ENCODE measurements at regions not wholly inside any gene's neighbourhood (a gene's known extent, or its start where the extent isn't known, plus 50 kb on each side); places are given as distances from the start of the nearest gene placed in this dataset.
A peak's percentile ranks its signal among the peaks of the same experiment; 100 is the strongest.

DNA sequence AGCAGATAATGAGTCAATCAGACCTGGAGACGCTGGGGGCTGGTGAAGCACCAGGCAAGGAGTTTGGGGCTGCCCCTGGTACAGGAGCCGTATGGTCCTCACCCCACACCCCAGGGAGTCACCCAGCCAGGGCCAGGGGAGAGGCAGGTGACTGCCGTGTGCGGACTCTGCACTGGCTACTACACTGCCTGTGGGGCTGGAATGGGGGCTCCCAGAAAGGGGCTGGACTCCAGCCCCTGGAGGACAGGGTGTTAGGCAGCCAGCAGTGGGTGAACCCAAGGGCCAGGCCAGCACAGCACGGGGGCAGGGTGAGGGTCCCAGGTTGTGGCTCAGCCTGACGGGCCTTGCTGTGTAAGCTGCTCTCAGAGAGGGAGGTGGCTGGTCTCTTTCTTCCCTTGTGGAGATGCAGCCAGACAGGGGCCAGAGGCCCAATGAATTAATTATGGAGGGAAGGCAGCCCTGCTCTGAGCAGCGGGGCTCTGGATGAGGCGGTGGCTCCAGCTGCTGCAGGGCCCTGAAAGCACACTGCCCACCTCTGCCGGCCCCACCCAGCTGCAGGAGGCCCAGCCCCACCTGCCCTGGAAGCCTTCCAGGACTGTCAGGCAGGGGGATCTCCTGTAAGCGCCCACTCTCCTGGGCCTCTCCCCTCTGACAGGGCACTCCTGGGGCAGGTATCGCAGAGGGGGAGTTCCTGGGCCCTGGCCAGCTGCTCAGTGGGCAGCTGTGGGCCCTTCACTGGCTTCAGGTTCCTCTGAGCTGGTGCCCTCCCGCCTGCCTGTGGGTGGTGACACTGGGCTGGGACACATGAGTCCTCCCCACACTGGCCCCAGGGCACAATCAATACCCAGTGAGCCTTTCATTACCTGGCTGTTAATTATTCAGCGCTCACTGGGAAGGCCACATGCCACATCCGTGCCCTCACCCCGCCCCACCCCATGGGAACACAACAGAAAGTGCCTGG, 142.5 kb upstream of the C14orf180 start:
- H3K79me2 ChIP-seq (ENCODE audit: insufficient read depth, low read length): no peaks in the 10 kb centered on the region
- TF ChIP-seq, protein P1, sequence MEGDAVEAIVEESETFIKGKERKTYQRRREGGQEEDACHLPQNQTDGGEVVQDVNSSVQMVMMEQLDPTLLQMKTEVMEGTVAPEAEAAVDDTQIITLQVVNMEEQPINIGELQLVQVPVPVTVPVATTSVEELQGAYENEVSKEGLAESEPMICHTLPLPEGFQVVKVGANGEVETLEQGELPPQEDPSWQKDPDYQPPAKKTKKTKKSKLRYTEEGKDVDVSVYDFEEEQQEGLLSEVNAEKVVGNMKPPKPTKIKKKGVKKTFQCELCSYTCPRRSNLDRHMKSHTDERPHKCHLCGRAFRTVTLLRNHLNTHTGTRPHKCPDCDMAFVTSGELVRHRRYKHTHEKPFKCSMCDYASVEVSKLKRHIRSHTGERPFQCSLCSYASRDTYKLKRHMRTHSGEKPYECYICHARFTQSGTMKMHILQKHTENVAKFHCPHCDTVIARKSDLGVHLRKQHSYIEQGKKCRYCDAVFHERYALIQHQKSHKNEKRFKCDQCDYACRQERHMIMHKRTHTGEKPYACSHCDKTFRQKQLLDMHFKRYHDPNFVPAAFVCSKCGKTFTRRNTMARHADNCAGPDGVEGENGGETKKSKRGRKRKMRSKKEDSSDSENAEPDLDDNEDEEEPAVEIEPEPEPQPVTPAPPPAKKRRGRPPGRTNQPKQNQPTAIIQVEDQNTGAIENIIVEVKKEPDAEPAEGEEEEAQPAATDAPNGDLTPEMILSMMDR (IDR thresholded peaks at IDR 0.05; ENCODE audit: extremely low read depth, low read depth, low read length): no peak
- no peaks in the 10 kb centered on the region for H3K27me3 ChIP-seq (ENCODE audit: insufficient read depth, low read length)
- no peaks in the 10 kb centered on the region for H3K9me3 ChIP-seq (ENCODE audit: low read depth, low read length)
- H3K4me2 ChIP-seq (ENCODE audit: insufficient read depth, low read length): peak overlapping the region; percentile 33
- H3K27ac ChIP-seq (ENCODE audit: low read depth, low read length): no peak overlapping the region
- no peaks in the 10 kb centered on the region for H3K36me3 ChIP-seq (ENCODE audit: insufficient read depth, low read length)
- H3K4me1 ChIP-seq (ENCODE audit: insufficient read depth, low read length): no peaks in the 10 kb centered on the region
- H3K4me3 ChIP-seq (ENCODE audit: insufficient read depth, low read length): no peak overlapping the region
- H2AFZ ChIP-seq (ENCODE audit: low read length): peak overlapping the region; percentile 67
- DNase-seq (ENCODE audit: insufficient read length, low spot score, missing footprints): peak; percentile 62
- H4K20me1 ChIP-seq (ENCODE audit: insufficient read depth, low read length): no peaks in the 10 kb centered on the region

DNA sequence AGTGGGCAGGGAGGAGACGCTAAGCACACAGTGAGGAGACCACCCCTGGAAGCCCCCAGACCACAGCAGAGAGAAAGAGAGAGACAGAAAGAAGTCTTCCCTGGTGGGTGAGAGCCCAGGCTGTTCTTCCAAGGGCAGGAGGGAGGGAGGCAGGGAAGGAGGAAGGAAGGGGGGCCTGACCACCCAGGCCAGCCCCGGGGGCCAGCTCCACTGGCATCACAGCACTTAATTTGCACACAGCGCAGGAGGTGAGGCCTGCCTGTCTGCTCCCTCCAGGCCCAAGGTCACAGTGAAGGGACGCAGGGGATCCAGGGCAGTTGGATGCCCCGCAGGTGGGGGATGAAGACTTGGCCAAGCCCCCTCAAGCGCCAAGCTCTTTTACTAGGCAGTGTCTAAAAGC, 141.9 kb upstream of the C14orf180 start:
- TF ChIP-seq, protein P1 (IDR thresholded peaks at IDR 0.05; ENCODE audit: extremely low read depth, low read depth, low read length): no peak
- H3K36me3 ChIP-seq (ENCODE audit: insufficient read depth, low read length): no peaks in the 10 kb centered on the region

DNA sequence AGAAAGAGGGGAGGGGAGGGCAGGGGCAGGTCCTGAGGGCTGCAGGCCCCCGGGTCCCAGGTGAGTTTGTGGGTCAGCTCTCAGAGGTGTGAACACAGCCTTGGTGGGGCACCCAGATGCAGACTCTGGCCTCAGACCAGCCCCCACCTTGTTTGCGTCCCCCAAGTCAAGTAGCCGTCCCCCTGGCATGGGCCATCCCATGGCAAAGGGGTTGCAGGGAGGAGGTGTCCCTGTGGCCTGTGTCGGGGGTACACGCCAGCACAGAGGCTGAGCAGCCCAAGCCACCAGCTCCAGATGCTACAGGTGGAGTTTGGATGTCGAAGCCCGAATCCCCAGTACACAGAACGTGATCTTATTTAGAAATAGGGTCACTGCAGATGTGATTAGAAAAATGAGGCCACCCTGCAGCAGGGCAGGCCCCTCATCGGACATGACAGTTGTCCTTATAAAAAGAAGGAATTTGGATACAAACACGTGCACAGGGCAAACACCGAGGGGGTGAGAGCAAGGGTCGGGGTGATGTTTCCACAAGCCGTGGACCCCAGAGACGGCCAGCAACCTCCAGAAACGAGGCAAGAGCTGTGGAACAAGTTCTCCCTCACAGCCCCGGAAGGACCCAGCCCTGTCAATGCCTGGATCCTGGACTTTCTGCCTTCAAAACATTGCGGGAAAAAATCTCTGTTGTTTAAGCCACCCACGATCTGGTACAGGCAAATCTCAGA, 141.2 kb upstream of the C14orf180 start:
- Histone ChIP-seq H2AFZ (ENCODE audit: low read length) (no peak overlapping the region), H3K4me1 (ENCODE audit: insufficient read depth, low read length) (no peaks in the 10 kb centered on the region), H3K4me2 (ENCODE audit: insufficient read depth, low read length) (no peak overlapping the region), H3K4me3 (ENCODE audit: insufficient read depth, low read length) (no peak overlapping the region), H3K27me3 (ENCODE audit: insufficient read depth, low read length) (no peaks in the 10 kb centered on the region), H3K27ac (ENCODE audit: low read depth, low read length) (no peak overlapping the region), H3K36me3 (ENCODE audit: insufficient read depth, low read length) (no peaks in the 10 kb centered on the region), H4K20me1 (ENCODE audit: insufficient read depth, low read length) (no peaks in the 10 kb centered on the region), H3K79me2 (ENCODE audit: insufficient read depth, low read length) (no peaks in the 10 kb centered on the region), H3K9me3 (ENCODE audit: low read depth, low read length) (no peaks in the 10 kb centered on the region)
- TF ChIP-seq, protein P1 (IDR thresholded peaks at IDR 0.05; ENCODE audit: extremely low read depth, low read depth, low read length): no peak
- peak; percentile 67 for DNase-seq (ENCODE audit: insufficient read length, low spot score, missing footprints)

More for the DNA sequence above, 141.9 kb upstream of the C14orf180 start:
- no peak overlapping the region for H3K4me3 ChIP-seq (ENCODE audit: insufficient read depth, low read length)
- H2AFZ ChIP-seq (ENCODE audit: low read length): no peak overlapping the region
- H4K20me1 ChIP-seq (ENCODE audit: insufficient read depth, low read length): no peaks in the 10 kb centered on the region
- H3K4me1 ChIP-seq (ENCODE audit: insufficient read depth, low read length): no peaks in the 10 kb centered on the region
- H3K79me2 ChIP-seq (ENCODE audit: insufficient read depth, low read length): no peaks in the 10 kb centered on the region
- DNase-seq (ENCODE audit: insufficient read length, low spot score, missing footprints): peak; percentile 51
- no peaks in the 10 kb centered on the region for H3K27me3 ChIP-seq (ENCODE audit: insufficient read depth, low read length)
- H3K4me2 ChIP-seq (ENCODE audit: insufficient read depth, low read length): no peak overlapping the region
- H3K27ac ChIP-seq (ENCODE audit: low read depth, low read length): no peak overlapping the region
- H3K9me3 ChIP-seq (ENCODE audit: low read depth, low read length): no peaks in the 10 kb centered on the region

DNA sequence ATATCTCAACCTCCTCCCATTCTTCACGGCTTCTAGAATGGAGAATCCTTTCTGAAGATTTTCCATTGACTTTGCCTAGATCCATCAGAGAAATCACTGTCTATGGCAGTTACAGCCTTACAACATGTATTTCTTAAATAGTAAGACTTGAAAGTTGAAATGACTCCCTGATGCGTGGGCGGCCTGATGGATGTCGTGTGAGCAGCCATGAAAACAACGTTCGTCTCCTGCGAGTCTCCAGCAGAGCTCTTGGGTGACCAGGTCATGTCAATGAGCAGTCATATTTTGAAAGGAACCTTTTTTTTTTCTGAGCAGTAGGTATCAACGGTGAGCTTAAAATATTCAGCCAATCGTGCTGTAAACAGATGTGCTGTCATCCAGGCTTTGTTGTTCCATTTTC, 139.9 kb upstream of the C14orf180 start:
- no peaks in the 10 kb centered on the region for H3K9me3 ChIP-seq (ENCODE audit: low read depth, low read length)

More for the DNA sequence above, 139.9 kb upstream of the C14orf180 start:
- Histone ChIP-seq H3K4me1 (ENCODE audit: insufficient read depth, low read length) (no peaks in the 10 kb centered on the region), H3K27ac (ENCODE audit: low read depth, low read length) (no peak overlapping the region), H4K20me1 (ENCODE audit: insufficient read depth, low read length) (no peaks in the 10 kb centered on the region), H3K4me3 (ENCODE audit: insufficient read depth, low read length) (no peak overlapping the region), H3K4me2 (ENCODE audit: insufficient read depth, low read length) (no peak overlapping the region), H3K36me3 (ENCODE audit: insufficient read depth, low read length) (no peaks in the 10 kb centered on the region), H3K27me3 (ENCODE audit: insufficient read depth, low read length) (no peaks in the 10 kb centered on the region), H2AFZ (ENCODE audit: low read length) (no peak overlapping the region), H3K79me2 (ENCODE audit: insufficient read depth, low read length) (no peaks in the 10 kb centered on the region)
- TF ChIP-seq, protein P1 (IDR thresholded peaks at IDR 0.05; ENCODE audit: extremely low read depth, low read depth, low read length): no peak
- DNase-seq (ENCODE audit: insufficient read length, low spot score, missing footprints): no peak
